Bronchial epithelial cell (primary cell): ENCODE measurements at regions not wholly inside any gene's neighbourhood (a gene's known extent, or its start where the extent isn't known, plus 50 kb on each side); places are given as distances from the start of the nearest gene placed in this dataset.
A peak's percentile ranks its signal among the peaks of the same experiment; 100 is the strongest.

ENCODE experiments used
- DNase-seq: peaks from one replicate; pipeline ENCODE4 v3.0.0-alpha.2; 2010; ENCODE audit warnings: low read depth
- FAIRE-seq: peaks from 2 replicates; lab custom pipeline; 2011; peaks lifted over from hg19 to GRCh38; lab: Jason Lieb, UNC
- H3K27me3 ChIP-seq: 2 replicates; pipeline ENCODE4 v1.5.1; 2011; ENCODE audit warnings: low read length; ENCODE audit not compliant: control insufficient read depth, insufficient read depth
- H3K36me3 ChIP-seq: 2 replicates; pipeline ENCODE4 v1.5.1; 2011; ENCODE audit warnings: low read length; ENCODE audit not compliant: control insufficient read depth, insufficient read depth
- H3K4me3 ChIP-seq: 2 replicates; pipeline ENCODE4 v1.5.1; 2011; ENCODE audit warnings: mild to moderate bottlenecking, low read depth, low read length, control low read depth
- TF ChIP-seq, protein P1 (sequence below): IDR thresholded peaks from 2 replicates; pipeline ENCODE4 v1.5.1; 2011; ENCODE audit warnings: mild to moderate bottlenecking, moderate library complexity, low read length, control low read depth, inconsistent platforms; ENCODE audit not compliant: insufficient read depth, severe bottlenecking

DNA sequence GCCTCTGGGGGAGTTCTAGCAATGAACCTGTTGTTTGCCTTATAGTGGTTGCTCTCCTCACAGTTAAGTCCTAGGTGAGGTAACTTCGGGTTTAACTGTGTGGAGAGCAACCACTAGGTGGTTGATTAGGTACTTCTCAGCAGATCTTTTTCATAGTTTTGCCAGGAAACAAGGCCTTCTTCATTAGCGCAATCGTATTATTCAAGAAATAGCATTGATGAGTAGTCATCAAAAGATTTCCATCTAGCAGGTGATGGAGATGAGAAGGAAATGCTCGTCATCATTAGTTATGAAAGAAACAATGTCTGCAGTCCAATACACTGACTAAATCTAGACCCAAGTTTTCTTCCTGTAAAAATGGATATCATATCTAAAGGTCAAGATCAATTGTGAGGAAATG, 923.3 kb downstream of the AACS start:
- DNase-seq (peak; percentile 17), FAIRE-seq (no peak)
- Histone ChIP-seq H3K4me3 (no peak overlapping the region), H3K27me3 (no peaks in the 10 kb centered on the region), H3K36me3 (no peaks in the 10 kb centered on the region)
- TF ChIP-seq, protein P1, sequence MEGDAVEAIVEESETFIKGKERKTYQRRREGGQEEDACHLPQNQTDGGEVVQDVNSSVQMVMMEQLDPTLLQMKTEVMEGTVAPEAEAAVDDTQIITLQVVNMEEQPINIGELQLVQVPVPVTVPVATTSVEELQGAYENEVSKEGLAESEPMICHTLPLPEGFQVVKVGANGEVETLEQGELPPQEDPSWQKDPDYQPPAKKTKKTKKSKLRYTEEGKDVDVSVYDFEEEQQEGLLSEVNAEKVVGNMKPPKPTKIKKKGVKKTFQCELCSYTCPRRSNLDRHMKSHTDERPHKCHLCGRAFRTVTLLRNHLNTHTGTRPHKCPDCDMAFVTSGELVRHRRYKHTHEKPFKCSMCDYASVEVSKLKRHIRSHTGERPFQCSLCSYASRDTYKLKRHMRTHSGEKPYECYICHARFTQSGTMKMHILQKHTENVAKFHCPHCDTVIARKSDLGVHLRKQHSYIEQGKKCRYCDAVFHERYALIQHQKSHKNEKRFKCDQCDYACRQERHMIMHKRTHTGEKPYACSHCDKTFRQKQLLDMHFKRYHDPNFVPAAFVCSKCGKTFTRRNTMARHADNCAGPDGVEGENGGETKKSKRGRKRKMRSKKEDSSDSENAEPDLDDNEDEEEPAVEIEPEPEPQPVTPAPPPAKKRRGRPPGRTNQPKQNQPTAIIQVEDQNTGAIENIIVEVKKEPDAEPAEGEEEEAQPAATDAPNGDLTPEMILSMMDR, result no peak

DNA sequence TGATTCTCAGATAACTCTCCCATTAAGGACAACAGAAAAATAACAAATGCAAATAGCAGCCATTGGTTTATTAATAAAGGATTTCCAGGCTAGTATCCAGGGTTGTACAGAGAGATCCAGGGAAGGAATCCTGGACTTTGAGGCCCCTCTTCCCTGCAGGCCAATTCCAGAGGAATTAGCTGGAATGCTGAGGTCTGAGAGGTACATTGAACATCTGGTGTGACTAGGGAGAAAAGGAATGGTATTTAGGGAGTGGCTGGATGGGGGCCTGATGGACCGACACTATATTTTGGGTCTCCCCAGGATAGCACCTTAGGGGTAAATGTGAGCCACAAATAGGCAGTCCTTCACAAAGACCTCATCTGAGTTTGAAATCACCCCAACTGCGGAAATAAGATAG, 924.5 kb downstream of the AACS start:
- FAIRE-seq (no peak), DNase-seq (no peak)
- no peaks in the 10 kb centered on the region for H3K27me3 ChIP-seq
- no peak overlapping the region for H3K4me3 ChIP-seq
- H3K36me3 ChIP-seq, result no peaks in the 10 kb centered on the region
- TF ChIP-seq, protein P1, result no peak

DNA sequence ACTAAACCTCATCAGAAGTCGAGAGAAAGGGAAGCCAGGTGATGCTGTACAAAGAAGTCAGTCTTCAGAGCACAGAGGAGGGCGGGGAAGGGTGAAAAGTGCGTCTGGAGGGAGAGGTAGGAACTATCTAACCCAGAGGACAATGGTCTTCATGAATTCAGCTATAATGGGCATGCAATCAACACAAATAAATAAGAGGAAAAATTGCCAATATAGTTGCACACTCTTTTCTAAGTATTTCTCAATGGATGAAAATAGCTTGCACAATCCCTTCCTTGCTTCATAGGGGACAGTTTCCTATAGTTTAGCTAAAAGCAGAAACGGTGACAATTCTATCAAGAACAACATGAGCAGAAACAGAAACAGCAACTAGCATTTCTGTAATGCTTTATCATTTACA, 931.2 kb downstream of the AACS start:
- no peaks in the 10 kb centered on the region for H3K36me3 ChIP-seq
- FAIRE-seq (no peak), DNase-seq (no peak)
- H3K4me3 ChIP-seq, result no peak overlapping the region
- TF ChIP-seq, protein P1, result no peak
- no peaks in the 10 kb centered on the region for H3K27me3 ChIP-seq

DNA sequence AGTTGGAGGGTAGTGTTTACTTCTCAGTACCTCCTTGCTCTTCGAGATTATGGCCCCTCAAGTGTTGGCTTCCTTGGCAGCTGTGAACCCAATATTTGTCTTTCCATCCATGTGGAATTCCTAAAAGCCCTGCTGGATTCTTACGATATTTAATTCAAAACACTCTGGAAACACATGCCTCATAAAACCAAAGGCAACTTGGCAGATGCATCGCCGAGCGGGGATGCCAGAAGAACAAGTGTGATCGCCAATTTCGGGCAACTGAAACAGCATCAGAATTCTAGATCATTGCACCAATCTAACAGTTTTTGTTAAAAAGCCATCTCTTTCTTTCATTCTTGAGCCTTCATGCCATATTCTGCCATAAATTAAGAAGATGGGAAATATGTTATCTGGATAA, 934.4 kb downstream of the AACS start:
- no peak overlapping the region for H3K4me3 ChIP-seq
- no peaks in the 10 kb centered on the region for H3K27me3 ChIP-seq
- TF ChIP-seq, protein P1, result no peak
- FAIRE-seq (no peak), DNase-seq (no peak)
- no peaks in the 10 kb centered on the region for H3K36me3 ChIP-seq

DNA sequence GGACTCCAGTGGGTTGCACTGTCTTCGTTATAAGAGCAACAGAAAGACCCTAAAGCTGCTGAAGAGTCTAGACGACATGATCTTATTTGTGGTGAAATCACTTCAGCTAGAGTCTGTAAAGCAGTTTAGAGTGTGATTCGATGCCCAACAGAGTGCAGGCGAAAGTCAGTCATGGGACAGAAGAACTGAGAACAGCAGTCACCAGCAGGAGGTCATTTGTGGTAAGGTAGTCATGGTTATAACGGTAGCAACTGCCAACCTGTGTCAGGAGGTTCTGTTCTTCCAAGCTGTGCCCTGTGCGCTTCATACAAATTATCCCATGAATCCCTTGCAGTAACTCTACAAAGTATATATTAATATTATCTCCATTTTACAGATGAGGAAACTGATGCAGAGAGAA, 954.1 kb downstream of the AACS start:
- Histone ChIP-seq H3K4me3 (no peak overlapping the region), H3K36me3 (no peaks in the 10 kb centered on the region), H3K27me3 (no peaks in the 10 kb centered on the region)
- DNase-seq (no peak), FAIRE-seq (no peak)
- TF ChIP-seq, protein P1, result no peak

DNA sequence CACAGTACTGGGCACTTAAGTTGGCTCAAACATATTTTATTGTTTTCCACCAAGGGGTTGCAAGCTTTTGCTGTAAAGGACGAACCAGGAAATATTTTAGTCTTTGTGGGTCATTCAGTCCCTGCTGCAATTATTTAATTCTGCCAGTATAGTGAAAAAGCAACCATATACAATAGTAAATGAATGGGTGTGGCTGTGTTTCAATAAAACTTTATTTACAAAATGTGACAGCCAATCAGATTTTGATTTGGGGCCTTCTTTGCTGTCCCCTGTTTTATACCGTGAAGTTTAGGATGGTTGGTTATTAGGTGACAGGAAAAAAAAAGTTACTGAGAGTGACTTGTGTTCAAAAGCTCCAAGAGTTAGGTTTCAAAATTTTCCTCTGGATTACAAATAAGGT, 956.4 kb downstream of the AACS start:
- no peak for DNase-seq
- no peak for FAIRE-seq
- no peaks in the 10 kb centered on the region for H3K36me3 ChIP-seq
- TF ChIP-seq, protein P1, result no peak
- no peaks in the 10 kb centered on the region for H3K27me3 ChIP-seq
- no peak overlapping the region for H3K4me3 ChIP-seq
